ENCODE measurements at regions not wholly inside any gene's neighbourhood (a gene's known extent, or its start where the extent isn't known, plus 50 kb on each side); places are given as distances from the start of the nearest gene placed in this dataset.

GRCh38 chr10:106011250-106011649, 1153.3 kb downstream of the SORCS1 start:
- no peak overlapping the region for H2AFZ ChIP-seq
- no peaks in the 10 kb centered on the region for H3K9me3 ChIP-seq (ENCODE audit: low read depth)
- no peak overlapping the region for H3K4me3 ChIP-seq
- peak overlapping the region; percentile 9 for H3K4me2 ChIP-seq
- peak; percentile 28 for DNase-seq (ENCODE audit: low spot score)
- no peak overlapping the region for H3K27ac ChIP-seq
- H4K20me1 ChIP-seq (ENCODE audit: insufficient read depth, poor library complexity, severe bottlenecking): no peaks in the 10 kb centered on the region
- TF ChIP-seq, protein P1, sequence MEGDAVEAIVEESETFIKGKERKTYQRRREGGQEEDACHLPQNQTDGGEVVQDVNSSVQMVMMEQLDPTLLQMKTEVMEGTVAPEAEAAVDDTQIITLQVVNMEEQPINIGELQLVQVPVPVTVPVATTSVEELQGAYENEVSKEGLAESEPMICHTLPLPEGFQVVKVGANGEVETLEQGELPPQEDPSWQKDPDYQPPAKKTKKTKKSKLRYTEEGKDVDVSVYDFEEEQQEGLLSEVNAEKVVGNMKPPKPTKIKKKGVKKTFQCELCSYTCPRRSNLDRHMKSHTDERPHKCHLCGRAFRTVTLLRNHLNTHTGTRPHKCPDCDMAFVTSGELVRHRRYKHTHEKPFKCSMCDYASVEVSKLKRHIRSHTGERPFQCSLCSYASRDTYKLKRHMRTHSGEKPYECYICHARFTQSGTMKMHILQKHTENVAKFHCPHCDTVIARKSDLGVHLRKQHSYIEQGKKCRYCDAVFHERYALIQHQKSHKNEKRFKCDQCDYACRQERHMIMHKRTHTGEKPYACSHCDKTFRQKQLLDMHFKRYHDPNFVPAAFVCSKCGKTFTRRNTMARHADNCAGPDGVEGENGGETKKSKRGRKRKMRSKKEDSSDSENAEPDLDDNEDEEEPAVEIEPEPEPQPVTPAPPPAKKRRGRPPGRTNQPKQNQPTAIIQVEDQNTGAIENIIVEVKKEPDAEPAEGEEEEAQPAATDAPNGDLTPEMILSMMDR (IDR thresholded peaks at IDR 0.05; ENCODE audit: poor library complexity): no peak
- TF ChIP-seq EZH2 (IDR thresholded peaks at IDR 0.05; ENCODE audit: borderline replicate concordance): no peak
- TF ChIP-seq EZH2phosphoT487 (IDR thresholded peaks at IDR 0.05; ENCODE audit: low read depth, severe bottlenecking, unreplicated experiment): no peak
- H3K9me2 ChIP-seq (replicated peaks; ENCODE audit: insufficient read depth): no peaks in the 10 kb centered on the region
- no peaks in the 10 kb centered on the region for H3K27me3 ChIP-seq
- 45% methylated on average over 3 of the region's 3 CpGs for WGBS (ENCODE audit: low lambda C conversion rate, missing lambda C conversion rate)
- H3K79me2 ChIP-seq: no peaks in the 10 kb centered on the region
- no peaks in the 10 kb centered on the region for H3K4me1 ChIP-seq (ENCODE audit: insufficient read depth)
- H3K36me3 ChIP-seq (replicated peaks; ENCODE audit: insufficient read depth, low read depth): no peaks in the 10 kb centered on the region

DNA sequence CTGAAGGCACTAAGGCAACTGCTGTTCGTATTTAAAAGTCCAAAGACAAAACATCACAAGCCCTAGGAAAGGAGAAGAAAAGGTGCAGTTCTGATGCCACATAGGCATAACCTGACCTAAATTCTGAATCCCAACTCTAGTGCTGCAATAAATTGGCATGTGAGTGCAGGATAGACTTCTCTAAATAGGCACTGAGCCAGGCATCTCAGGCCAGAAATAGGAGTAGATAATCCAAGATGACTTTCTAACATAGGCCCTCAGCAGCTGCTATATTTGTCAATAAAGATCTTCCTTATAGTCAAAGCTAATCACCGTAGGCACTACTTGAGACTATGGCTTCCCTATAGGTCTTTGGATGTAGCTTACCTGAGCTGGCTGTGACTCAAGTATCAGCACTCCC, 1163.8 kb downstream of the SORCS1 start:
- no peak overlapping the region for H3K4me2 ChIP-seq
- no peaks in the 10 kb centered on the region for H3K9me2 ChIP-seq (replicated peaks; ENCODE audit: insufficient read depth)
- no peak overlapping the region for H2AFZ ChIP-seq
- WGBS (ENCODE audit: low lambda C conversion rate, missing lambda C conversion rate): 92% methylated on average over 2 of the region's 2 CpGs
- no peaks in the 10 kb centered on the region for H3K9me3 ChIP-seq (ENCODE audit: low read depth)
- no peaks in the 10 kb centered on the region for H4K20me1 ChIP-seq (ENCODE audit: insufficient read depth, poor library complexity, severe bottlenecking)
- no peaks in the 10 kb centered on the region for H3K27me3 ChIP-seq
- no peak for DNase-seq (ENCODE audit: low spot score)
- H3K36me3 ChIP-seq (replicated peaks; ENCODE audit: insufficient read depth, low read depth): no peaks in the 10 kb centered on the region
- H3K4me3 ChIP-seq: no peak overlapping the region
- H3K27ac ChIP-seq: no peak overlapping the region
- TF ChIP-seq EZH2 (IDR thresholded peaks at IDR 0.05; ENCODE audit: borderline replicate concordance) (no peak), EZH2phosphoT487 (IDR thresholded peaks at IDR 0.05; ENCODE audit: low read depth, severe bottlenecking, unreplicated experiment) (no peak)
- TF ChIP-seq, protein P1 (IDR thresholded peaks at IDR 0.05; ENCODE audit: poor library complexity): no peak
- no peaks in the 10 kb centered on the region for H3K4me1 ChIP-seq (ENCODE audit: insufficient read depth)
- no peaks in the 10 kb centered on the region for H3K79me2 ChIP-seq

- Histone ChIP-seq H3K9me3 (ENCODE audit: low read depth) (no peaks in the 10 kb centered on the region), H3K79me2 (no peaks in the 10 kb centered on the region), H3K4me3 (no peak overlapping the region), H3K4me2 (no peak overlapping the region), H3K27ac (no peak overlapping the region), H3K27me3 (no peaks in the 10 kb centered on the region), H2AFZ (no peak overlapping the region), H3K36me3 (replicated peaks; ENCODE audit: insufficient read depth, low read depth) (no peaks in the 10 kb centered on the region), H3K4me1 (ENCODE audit: insufficient read depth) (no peaks in the 10 kb centered on the region), H4K20me1 (ENCODE audit: insufficient read depth, poor library complexity, severe bottlenecking) (no peaks in the 10 kb centered on the region), H3K9me2 (replicated peaks; ENCODE audit: insufficient read depth) (no peaks in the 10 kb centered on the region)
- DNase-seq (ENCODE audit: low spot score): no peak
- TF ChIP-seq EZH2phosphoT487 (IDR thresholded peaks at IDR 0.05; ENCODE audit: low read depth, severe bottlenecking, unreplicated experiment) (no peak), EZH2 (IDR thresholded peaks at IDR 0.05; ENCODE audit: borderline replicate concordance) (no peak)
- TF ChIP-seq, protein P1 (IDR thresholded peaks at IDR 0.05; ENCODE audit: poor library complexity): no peak
- 68% methylated on average over 3 of the region's 3 CpGs for WGBS (ENCODE audit: low lambda C conversion rate, missing lambda C conversion rate)
Measured at GRCh38 chr10:105993609-105994008, 1170.9 kb downstream of the SORCS1 start.

- Histone ChIP-seq H3K9me2 (replicated peaks; ENCODE audit: insufficient read depth) (no peaks in the 10 kb centered on the region), H3K27ac (no peak overlapping the region), H4K20me1 (ENCODE audit: insufficient read depth, poor library complexity, severe bottlenecking) (no peaks in the 10 kb centered on the region), H3K4me1 (ENCODE audit: insufficient read depth) (no peaks in the 10 kb centered on the region), H3K27me3 (no peaks in the 10 kb centered on the region), H3K36me3 (replicated peaks; ENCODE audit: insufficient read depth, low read depth) (no peaks in the 10 kb centered on the region), H3K79me2 (no peaks in the 10 kb centered on the region), H2AFZ (no peak overlapping the region), H3K4me3 (no peak overlapping the region), H3K4me2 (no peak overlapping the region), H3K9me3 (ENCODE audit: low read depth) (no peaks in the 10 kb centered on the region)
- TF ChIP-seq EZH2phosphoT487 (IDR thresholded peaks at IDR 0.05; ENCODE audit: low read depth, severe bottlenecking, unreplicated experiment) (no peak), EZH2 (IDR thresholded peaks at IDR 0.05; ENCODE audit: borderline replicate concordance) (no peak)
- TF ChIP-seq, protein P1 (IDR thresholded peaks at IDR 0.05; ENCODE audit: poor library complexity): no peak
- DNase-seq (ENCODE audit: low spot score): no peak
Measured at GRCh38 chr10:105992928-105993327, 1171.6 kb downstream of the SORCS1 start.
